Activated T-helper 2 cell treated with anti-CD3 and anti-CD28 coated beads, Interferon-gamma antibody, Interleukin-2, Interleukin-4, amounts not matched to agents 10 μg/mL and 5 μg/mL and 100 μg/mL, durations not matched to agents 14 hours and 24 hours and 36 hours (primary cell): ENCODE measurements at regions not wholly inside any gene's neighbourhood (a gene's known extent, or its start where the extent isn't known, plus 50 kb on each side); places are given as distances from the start of the nearest gene placed in this dataset.

Experiments
- DNase-seq: peaks from one replicate; pipeline ENCODE4 v3.0.0; 2021; ENCODE audit warnings: low spot score
- H3K27ac Mint-ChIP-seq: one replicate; pipeline ENCODE4 v1.8.0; 2021; ENCODE audit warnings: mixed read lengths
- H3K27me3 Mint-ChIP-seq: one replicate; pipeline ENCODE4 v1.8.0; 2021; ENCODE audit warnings: low read depth, mixed read lengths
- H3K36me3 Mint-ChIP-seq: one replicate; pipeline ENCODE4 v1.8.0; 2021; ENCODE audit warnings: low read depth, mixed read lengths
- H3K4me1 Mint-ChIP-seq: one replicate; pipeline ENCODE4 v1.8.0; 2021; ENCODE audit warnings: low read depth, mixed read lengths
- H3K4me3 Mint-ChIP-seq: one replicate; pipeline ENCODE4 v1.8.0; 2021; ENCODE audit warnings: low read depth, mild to moderate bottlenecking, moderate library complexity, mixed read lengths
- H3K9me3 Mint-ChIP-seq: one replicate; pipeline ENCODE4 v1.8.0; 2021; ENCODE audit warnings: mixed read lengths
- intact Hi-C: fragments of 100-400 bp; cut with micrococcal nuclease; formaldehyde crosslinking; loops from one replicate; pipeline ENCODE4 v1.15.1; 2023

GRCh38 chr1:163701783-163702374, 380.1 kb downstream of the NUF2 start:
- intact Hi-C loops, result no loop called here
- no peak for DNase-seq
- Mint-ChIP-seq H3K4me3 (no peak overlapping the region), H3K27ac (no peak overlapping the region), H3K4me1 (no peaks in the 10 kb centered on the region), H3K9me3 (no peaks in the 10 kb centered on the region), H3K27me3 (no peaks in the 10 kb centered on the region), H3K36me3 (no peaks in the 10 kb centered on the region)

- no peak for DNase-seq
- Mint-ChIP-seq H3K4me1 (no peaks in the 10 kb centered on the region), H3K27me3 (no peaks in the 10 kb centered on the region), H3K27ac (no peak overlapping the region), H3K36me3 (no peaks in the 10 kb centered on the region), H3K4me3 (no peak overlapping the region), H3K9me3 (no peaks in the 10 kb centered on the region)
- intact Hi-C loops, result no loop called here
Observed at GRCh38 chr1:163703794-163704193, 382.0 kb downstream of the NUF2 start.

GRCh38 chr1:163706915-163707314, 385.2 kb downstream of the NUF2 start:
- H3K9me3 Mint-ChIP-seq, result peaks cover 5% of the 10 kb centered on the region
- intact Hi-C loops, result no loop called here
- no peak overlapping the region for H3K4me3 Mint-ChIP-seq
- H3K36me3 Mint-ChIP-seq, result no peaks in the 10 kb centered on the region
- H3K4me1 Mint-ChIP-seq, result no peaks in the 10 kb centered on the region
- no peaks in the 10 kb centered on the region for H3K27me3 Mint-ChIP-seq
- no peak overlapping the region for H3K27ac Mint-ChIP-seq
- no peak for DNase-seq

GRCh38 chr1:163709636-163710035, 387.9 kb downstream of the NUF2 start:
- Mint-ChIP-seq H3K27me3 (no peaks in the 10 kb centered on the region), H3K4me3 (no peak overlapping the region), H3K9me3 (peaks cover 5% of the 10 kb centered on the region), H3K27ac (no peak overlapping the region), H3K36me3 (no peaks in the 10 kb centered on the region), H3K4me1 (no peaks in the 10 kb centered on the region)
- intact Hi-C loops, result no loop called here
- no peak for DNase-seq

GRCh38 chr1:163712321-163712720, 390.6 kb downstream of the NUF2 start:
- Mint-ChIP-seq H3K4me3 (no peak overlapping the region), H3K27me3 (no peaks in the 10 kb centered on the region), H3K4me1 (no peaks in the 10 kb centered on the region), H3K9me3 (peaks cover 7% of the 10 kb centered on the region), H3K27ac (no peak overlapping the region), H3K36me3 (no peaks in the 10 kb centered on the region)
- intact Hi-C loops, result no loop called here
- DNase-seq, result no peak

GRCh38 chr1:163720294-163720693, 398.5 kb downstream of the NUF2 start:
- Mint-ChIP-seq H3K27ac (no peak overlapping the region), H3K4me3 (no peak overlapping the region), H3K36me3 (no peaks in the 10 kb centered on the region), H3K27me3 (no peaks in the 10 kb centered on the region), H3K9me3 (peaks cover 36% of the 10 kb centered on the region), H3K4me1 (no peaks in the 10 kb centered on the region)
- intact Hi-C loops, result no loop called here
- DNase-seq, result no peak

- Mint-ChIP-seq H3K9me3 (peaks cover 21% of the 10 kb centered on the region), H3K36me3 (no peaks in the 10 kb centered on the region), H3K27ac (no peak overlapping the region), H3K4me1 (no peaks in the 10 kb centered on the region), H3K4me3 (no peak overlapping the region), H3K27me3 (no peaks in the 10 kb centered on the region)
- intact Hi-C loops, result no loop called here
- no peak for DNase-seq
Observed at GRCh38 chr1:163725551-163725950, 403.8 kb downstream of the NUF2 start.

GRCh38 chr1:163730411-163730821, 408.7 kb downstream of the NUF2 start:
- Mint-ChIP-seq H3K4me1 (no peaks in the 10 kb centered on the region), H3K27ac (no peak overlapping the region), H3K9me3 (peaks cover 20% of the 10 kb centered on the region), H3K27me3 (no peaks in the 10 kb centered on the region), H3K36me3 (no peaks in the 10 kb centered on the region), H3K4me3 (no peak overlapping the region)
- intact Hi-C loops, result no loop called here
- DNase-seq, result no peak

- intact Hi-C loops, result no loop called here
- Mint-ChIP-seq H3K36me3 (no peaks in the 10 kb centered on the region), H3K27me3 (no peaks in the 10 kb centered on the region), H3K4me3 (no peak overlapping the region), H3K9me3 (peaks cover 12% of the 10 kb centered on the region), H3K27ac (no peak overlapping the region), H3K4me1 (no peaks in the 10 kb centered on the region)
- DNase-seq, result no peak
Observed at GRCh38 chr1:163737261-163737660, 415.5 kb downstream of the NUF2 start.

GRCh38 chr1:163744301-163744887, 422.6 kb downstream of the NUF2 start:
- no peaks in the 10 kb centered on the region for H3K4me1 Mint-ChIP-seq
- H3K36me3 Mint-ChIP-seq, result no peaks in the 10 kb centered on the region
- no peaks in the 10 kb centered on the region for H3K27me3 Mint-ChIP-seq
- DNase-seq, result no peak
- H3K4me3 Mint-ChIP-seq, result no peak overlapping the region
- intact Hi-C loops, result no loop called here
- peaks cover 24% of the 10 kb centered on the region for H3K9me3 Mint-ChIP-seq
- H3K27ac Mint-ChIP-seq, result no peak overlapping the region

GRCh38 chr1:163745204-163745603, 423.4 kb downstream of the NUF2 start:
- Mint-ChIP-seq H3K27ac (no peak overlapping the region), H3K36me3 (no peaks in the 10 kb centered on the region), H3K4me1 (no peaks in the 10 kb centered on the region), H3K4me3 (no peak overlapping the region), H3K27me3 (no peaks in the 10 kb centered on the region), H3K9me3 (peaks cover 22% of the 10 kb centered on the region)
- DNase-seq, result no peak
- intact Hi-C loops, result no loop called here

GRCh38 chr1:163747261-163747660, 425.5 kb downstream of the NUF2 start:
- peaks cover 15% of the 10 kb centered on the region for H3K9me3 Mint-ChIP-seq
- H3K36me3 Mint-ChIP-seq, result no peaks in the 10 kb centered on the region
- no peak overlapping the region for H3K27ac Mint-ChIP-seq
- intact Hi-C loops, result no loop called here
- H3K4me3 Mint-ChIP-seq, result no peak overlapping the region
- no peaks in the 10 kb centered on the region for H3K27me3 Mint-ChIP-seq
- DNase-seq, result no peak
- H3K4me1 Mint-ChIP-seq, result no peaks in the 10 kb centered on the region

- intact Hi-C loops, result no loop called here
- H3K4me3 Mint-ChIP-seq, result no peak overlapping the region
- no peaks in the 10 kb centered on the region for H3K4me1 Mint-ChIP-seq
- no peak for DNase-seq
- H3K27ac Mint-ChIP-seq, result no peak overlapping the region
- no peaks in the 10 kb centered on the region for H3K36me3 Mint-ChIP-seq
- no peaks in the 10 kb centered on the region for H3K27me3 Mint-ChIP-seq
- peaks cover 10% of the 10 kb centered on the region for H3K9me3 Mint-ChIP-seq
Observed at GRCh38 chr1:163747855-163748254, 426.1 kb downstream of the NUF2 start.
